Keratinocyte (primary cell): ENCODE measurements at regions not wholly inside any gene's neighbourhood (a gene's known extent, or its start where the extent isn't known, plus 50 kb on each side); places are given as distances from the start of the nearest gene placed in this dataset.

Experiments used
- CTCF ChIP-seq, 3 experiments: IDR thresholded peaks in 1 of 3; conservative IDR thresholded peaks in 1 of 3; optimal IDR thresholded peaks in 1 of 3; 2 replicates in 2 of 3; 3 replicates in 1 of 3; pipeline versions ENCODE3 to v1.5.1; 2011; ENCODE audit warnings: low read length in 3 of 3, mild to moderate bottlenecking in 3 of 3, moderate library complexity in 2 of 3, control low read depth in 1 of 3, inconsistent platforms in 1 of 3; ENCODE audit not compliant: insufficient read depth in 2 of 3; ENCODE audit errors: extremely low read depth in 1 of 3
- EZH2 ChIP-seq: IDR thresholded peaks from one replicate; pipeline ENCODE4 v1.6.1; 2012; ENCODE audit warnings: inconsistent platforms, mild to moderate bottlenecking, low read length, moderate library complexity

GRCh38 chr4:117549524-117549923, 464.1 kb upstream of the TRAM1L1 start:
- TF ChIP-seq CTCF (optimal IDR thresholded peaks at IDR 0.05 in 1 of 3, IDR thresholded peaks at IDR 0.05 in 1 of 3, conservative IDR thresholded peaks at IDR 0.05 in 1 of 3; ENCODE audit: extremely low read depth in 1 of 3, insufficient read depth in 2 of 3, low read length in 3 of 3): no peak
- TF ChIP-seq EZH2: no peak
